HG03442 (cell line): ENCODE measurements at regions not wholly inside any gene's neighbourhood (a gene's known extent, or its start where the extent isn't known, plus 50 kb on each side); places are given as distances from the start of the nearest gene placed in this dataset.

ENCODE experiments used
- ATAC-seq: cut with Tn5 transposase; IDR thresholded peaks from one replicate; pipeline ENCODE4 v1.9.1; 2021; ENCODE audit warnings: mild to moderate bottlenecking, moderate library complexity; ENCODE audit not compliant: unreplicated experiment

DNA sequence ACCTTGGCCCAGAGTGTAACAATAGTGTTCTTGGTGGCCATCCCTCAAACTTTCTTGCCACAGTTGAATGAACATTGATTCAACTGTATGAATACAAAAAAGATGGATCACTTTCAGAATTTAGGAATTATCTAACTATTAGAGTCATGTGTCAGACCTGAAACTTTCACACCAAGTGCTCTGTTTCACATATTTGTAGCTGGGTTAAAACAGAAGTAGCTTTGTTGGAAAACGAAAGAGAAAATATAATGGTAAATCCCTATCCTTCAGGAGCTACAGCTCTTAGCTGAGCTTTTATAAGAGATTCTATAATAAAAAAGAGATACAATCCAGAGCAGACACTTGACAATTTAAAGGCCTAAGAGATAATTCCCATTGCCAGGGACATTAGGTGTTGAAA, 719.3 kb downstream of the JRKL start:
- ATAC-seq: no peak

GRCh38 chr11:97110376-97110775, 720.6 kb downstream of the JRKL start:
- no peak for ATAC-seq

- no peak for ATAC-seq
Observed at GRCh38 chr11:97111559-97111958, 721.7 kb downstream of the JRKL start.

GRCh38 chr11:97118614-97119200, 728.9 kb downstream of the JRKL start:
- no peak for ATAC-seq

GRCh38 chr11:97123237-97123636, 733.4 kb downstream of the JRKL start:
- ATAC-seq: no peak

DNA sequence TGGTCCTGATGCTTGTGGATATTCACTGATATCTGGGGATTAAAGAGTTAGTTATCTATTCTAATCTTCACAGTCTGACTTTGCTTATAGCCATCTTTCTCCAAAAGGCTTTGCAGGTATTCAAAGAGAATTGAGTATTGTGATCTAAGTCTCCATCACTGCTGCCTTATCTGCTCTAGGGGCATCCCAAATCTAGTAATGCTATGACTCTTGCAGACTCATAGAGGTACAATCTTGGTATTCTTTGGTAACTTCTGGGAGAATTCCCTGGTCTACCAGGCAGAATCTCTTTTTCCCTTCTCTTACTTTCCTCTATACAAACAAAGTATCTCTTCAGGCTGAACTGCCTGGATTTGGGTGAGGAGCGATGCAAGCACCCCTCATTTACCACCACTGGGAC, 746.3 kb downstream of the JRKL start:
- ATAC-seq: no peak

- ATAC-seq: no peak
Observed at GRCh38 chr11:97140885-97141494, 751.2 kb downstream of the JRKL start.

GRCh38 chr11:97143463-97143862, 753.6 kb downstream of the JRKL start:
- ATAC-seq: no peak

DNA sequence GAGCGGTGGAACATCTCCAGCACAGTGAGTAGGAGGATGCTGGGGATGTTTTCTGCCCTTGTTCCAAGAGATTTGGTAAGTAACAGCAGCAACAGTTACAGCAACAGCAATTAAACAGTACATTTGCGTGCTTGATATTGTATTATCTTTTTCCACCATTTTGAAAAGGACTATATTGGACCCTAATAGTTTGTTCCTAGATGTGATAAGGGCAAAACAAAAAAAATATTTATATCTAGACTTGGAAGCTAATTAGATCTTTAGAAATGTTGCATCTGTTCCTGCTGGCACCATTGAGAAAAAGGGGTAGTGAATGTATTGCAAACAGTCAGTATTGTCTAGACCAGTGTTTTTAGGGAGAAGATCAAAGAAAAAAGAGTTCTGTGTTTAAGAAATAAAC, 759.9 kb downstream of the JRKL start:
- ATAC-seq: no peak

DNA sequence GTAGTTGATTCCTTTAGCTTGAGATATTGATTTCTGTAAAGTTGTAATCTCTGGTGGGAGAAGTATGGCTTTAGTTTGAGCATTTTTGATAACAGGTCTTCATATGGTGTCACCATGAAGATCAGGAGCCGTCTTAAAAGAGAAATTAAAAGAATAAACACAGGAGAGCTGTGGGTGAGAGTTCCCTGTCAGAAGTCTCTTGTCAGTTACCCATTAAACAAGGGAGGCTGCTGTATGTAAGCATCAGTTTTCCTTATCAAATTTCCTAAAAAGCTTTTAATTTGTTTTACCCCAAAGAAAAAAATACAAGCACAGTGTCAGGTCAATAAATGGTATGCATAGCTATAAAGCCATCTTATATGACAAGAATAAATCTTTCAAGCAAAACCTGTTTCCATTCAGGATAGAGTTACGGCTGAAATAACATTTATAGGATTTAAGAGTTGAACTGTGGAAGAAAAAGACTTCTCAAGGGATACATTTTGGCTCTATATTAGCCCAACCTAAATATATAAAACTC, 767.5 kb downstream of the JRKL start:
- ATAC-seq: no peak

DNA sequence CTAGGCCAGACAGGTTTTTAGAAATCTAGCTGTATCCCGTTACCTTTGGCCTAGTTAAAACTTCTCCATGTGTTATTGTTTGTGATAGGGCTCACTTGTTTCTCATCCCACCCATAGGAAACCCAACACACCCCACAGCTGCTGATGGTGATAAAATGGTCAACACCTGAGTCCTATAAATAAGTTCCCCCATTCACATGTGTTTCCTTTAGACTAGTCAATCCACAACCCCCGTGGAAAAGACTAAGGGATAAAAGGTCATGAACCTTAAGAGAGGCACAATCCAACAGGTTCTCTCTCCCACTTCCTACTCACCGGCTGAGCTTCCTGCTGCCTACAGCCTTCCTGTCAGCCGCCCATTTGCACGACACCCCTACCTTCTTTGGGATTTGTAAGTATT, 768.4 kb downstream of the JRKL start:
- ATAC-seq: no peak

- ATAC-seq: no peak
Observed at GRCh38 chr11:97163631-97164191, 773.9 kb downstream of the JRKL start.

- ATAC-seq: no peak
Observed at GRCh38 chr11:97201743-97202612, 812.2 kb downstream of the JRKL start.

DNA sequence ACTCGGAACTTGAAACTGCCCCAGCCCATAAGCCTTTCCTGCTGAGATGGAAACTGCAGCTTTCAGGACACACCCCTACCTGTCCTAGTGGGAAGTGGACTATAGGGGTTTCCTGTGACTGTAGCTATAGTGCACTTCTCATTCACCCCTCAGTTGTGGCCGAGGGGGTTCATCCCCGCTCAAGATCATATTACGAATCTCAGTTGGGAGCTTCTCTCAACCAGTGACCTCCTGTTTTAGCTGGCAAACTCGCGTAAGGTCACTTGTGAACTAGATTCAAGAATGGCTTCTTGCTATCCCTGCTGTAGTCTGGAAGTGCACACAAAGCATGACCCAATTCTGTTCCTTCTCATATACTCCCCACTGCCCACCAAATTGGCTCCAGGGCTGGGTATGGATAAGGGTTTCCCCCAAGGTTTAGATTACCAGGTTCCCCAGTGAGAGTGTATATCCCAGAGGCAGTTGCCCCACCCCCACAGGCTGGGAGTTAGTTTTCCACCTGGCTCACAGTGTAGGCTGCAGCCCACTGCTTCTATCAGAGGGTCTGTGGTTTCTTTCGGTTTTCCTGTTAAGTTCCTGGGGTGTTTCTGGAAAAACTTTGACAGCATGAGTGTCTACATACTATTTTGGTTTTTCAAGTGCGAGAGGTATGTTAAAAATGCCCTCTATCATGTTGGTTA, 812.9 kb downstream of the JRKL start:
- no peak for ATAC-seq

- no peak for ATAC-seq
Observed at GRCh38 chr11:97218011-97218410, 828.2 kb downstream of the JRKL start.

DNA sequence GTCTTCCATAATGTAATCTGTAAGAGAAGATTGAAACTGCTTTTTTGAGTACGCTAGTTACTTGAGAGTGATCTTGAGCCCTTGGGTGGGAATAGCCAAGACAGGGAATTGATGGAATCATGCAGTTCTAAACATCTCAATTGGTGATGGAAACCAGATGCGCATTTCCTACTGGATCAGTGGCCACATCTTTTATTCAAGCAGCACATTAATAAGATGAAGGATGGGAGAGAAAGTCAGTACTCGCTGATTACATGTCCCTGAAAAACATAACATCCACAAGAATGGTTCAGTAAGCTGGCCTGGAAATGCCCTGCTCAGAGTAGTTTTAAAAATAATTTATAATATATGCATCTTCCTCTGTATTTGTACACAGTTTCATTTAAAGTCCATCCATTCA, 833.8 kb downstream of the JRKL start:
- no peak for ATAC-seq

- ATAC-seq: no peak
Observed at GRCh38 chr11:97224396-97224795, 834.6 kb downstream of the JRKL start.

- no peak for ATAC-seq
Observed at GRCh38 chr11:97225794-97226193, 836.0 kb downstream of the JRKL start.

GRCh38 chr11:97229936-97230335, 840.1 kb downstream of the JRKL start:
- ATAC-seq: no peak

GRCh38 chr11:97231231-97231630, 841.4 kb downstream of the JRKL start:
- ATAC-seq: no peak

DNA sequence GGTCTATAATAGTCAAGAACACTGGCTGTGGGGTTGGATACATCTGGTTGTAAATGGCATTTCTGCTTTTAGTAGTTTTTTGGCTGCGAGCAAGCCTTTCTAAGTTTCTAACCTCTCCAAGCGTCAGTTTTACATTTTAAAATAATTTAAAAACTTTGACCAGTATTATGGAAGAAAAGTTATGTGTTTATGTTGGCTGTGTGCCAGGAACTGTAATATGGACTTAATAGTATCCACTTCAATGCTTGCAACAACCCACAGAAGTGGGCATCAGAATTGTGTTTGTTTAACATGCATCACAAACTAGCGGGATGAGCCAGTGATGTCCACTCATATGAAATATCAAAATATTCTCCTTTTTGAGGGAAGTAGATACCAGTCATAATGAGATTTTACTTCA, 844.2 kb downstream of the JRKL start:
- no peak for ATAC-seq
